Neural cell (in vitro differentiated cells): ENCODE measurements at regions not wholly inside any gene's neighbourhood (a gene's known extent, or its start where the extent isn't known, plus 50 kb on each side); places are given as distances from the start of the nearest gene placed in this dataset.

Experiments used
- CTCF ChIP-seq: fragments of 450-650 bp; IDR thresholded peaks from 2 replicates; pipeline ENCODE4 v1.5.1; 2014; ENCODE audit warnings: antibody characterized with exemption, mild to moderate bottlenecking, moderate library complexity; ENCODE audit not compliant: poor library complexity, severe bottlenecking
- EP300 ChIP-seq: fragments of 450-650 bp; conservative IDR thresholded peaks from 2 replicates; pipeline ENCODE4 v1.6.1; 2014; ENCODE audit warnings: antibody characterized with exemption, mild to moderate bottlenecking, moderate library complexity; ENCODE audit not compliant: poor library complexity, severe bottlenecking
- EZH2 ChIP-seq: fragments of 200-600, 300-800 bp; shearing (Covaris generic), sonication (generic); IDR thresholded peaks from 2 replicates; pipeline ENCODE4 v1.6.1; 2014; ENCODE audit warnings: antibody characterized with exemption, low read length, borderline replicate concordance, mild to moderate bottlenecking; ENCODE audit not compliant: insufficient read depth, poor library complexity, severe bottlenecking
- POLR2AphosphoS5 ChIP-seq: IDR thresholded peaks from 2 replicates; pipeline ENCODE4 v1.6.1; 2012
- RAD21 ChIP-seq: fragments of 450-650 bp; conservative IDR thresholded peaks from 2 replicates; pipeline ENCODE4 v1.6.1; 2014; ENCODE audit warnings: antibody characterized with exemption, mild to moderate bottlenecking, moderate library complexity
- REST ChIP-seq: IDR thresholded peaks from 2 replicates; pipeline ENCODE4 v1.6.1; 2012; ENCODE audit warnings: borderline replicate concordance
- TAF1 ChIP-seq: IDR thresholded peaks from 2 replicates; pipeline ENCODE4 v1.6.1; 2012; ENCODE audit warnings: low read depth

- TF ChIP-seq CTCF (no peak), EP300 (no peak), POLR2AphosphoS5 (no peak), EZH2 (no peak), REST (no peak), TAF1 (no peak), RAD21 (no peak)
Observed at GRCh38 chr20:12108846-12109245, 191.2 kb downstream of the BTBD3 start.
